ENCODE measurements at regions not wholly inside any gene's neighbourhood (a gene's known extent, or its start where the extent isn't known, plus 50 kb on each side); places are given as distances from the start of the nearest gene placed in this dataset.

DNA sequence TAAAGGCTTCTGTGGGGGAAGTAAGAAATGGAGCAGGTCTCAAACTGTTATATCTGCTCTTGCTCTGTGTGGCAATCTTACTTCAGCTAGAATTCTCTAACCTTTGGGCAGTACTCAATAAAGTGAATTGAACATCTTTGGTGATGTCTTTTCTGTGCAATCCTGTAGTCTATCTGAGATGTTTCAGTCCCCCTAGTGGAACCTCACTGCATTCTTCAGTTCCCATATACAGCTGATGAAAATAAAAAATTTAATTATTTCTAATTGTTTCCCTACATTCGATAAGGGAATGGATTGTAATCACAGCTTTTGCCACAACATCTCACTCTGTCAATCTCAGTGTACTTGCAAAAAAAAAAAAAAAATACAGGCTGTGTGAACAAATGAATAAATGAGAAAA, 522.6 kb downstream of the DNAJB9 start:
- TF ChIP-seq ZNF207 (IDR thresholded peaks at IDR 0.05; ENCODE audit: borderline replicate concordance) (no peak), ZNF224 (CRISPR knock-in tag; IDR thresholded peaks at IDR 0.05) (no peak), MXI1 (IDR thresholded peaks at IDR 0.05; ENCODE audit: borderline replicate concordance, low read depth, low read length) (no peak), ZNF451 (CRISPR knock-in tag; IDR thresholded peaks at IDR 0.05) (no peak), MAFK (conservative IDR thresholded peaks at IDR 0.05 in 1 of 2, IDR thresholded peaks at IDR 0.05 in 1 of 2; ENCODE audit: low read length in 2 of 2) (no peak), EZH2 (conservative IDR thresholded peaks at IDR 0.05; ENCODE audit: low read depth, low read length) (no peak)
